H1 (cell line): ENCODE measurements at regions not wholly inside any gene's neighbourhood (a gene's known extent, or its start where the extent isn't known, plus 50 kb on each side); places are given as distances from the start of the nearest gene placed in this dataset.

Experiments used
- CTCF ChIA-PET: fragments of 300-600 bp; sonication (Branson Sonifier 250); formaldehyde crosslinking; loops from one replicate; lab custom pipeline; 2021; ENCODE audit not compliant: partially characterized antibody; lab: Charles Lee
- POLR2A ChIA-PET: fragments of 300-600 bp; sonication (Branson Sonifier 250); formaldehyde crosslinking; loops from one replicate; lab custom pipeline; 2021; ENCODE audit warnings: inconsistent platforms; ENCODE audit not compliant: partially characterized antibody; lab: Charles Lee
- DNase-seq, 2 experiments: peaks; one replicate each; pipeline versions ENCODE4 v3.0.0 to v3.0.0-alpha.2; 2010 to 2022; ENCODE audit warnings: low spot score in 2 of 2, low read depth in 1 of 2, mixed read lengths in 1 of 2
- FAIRE-seq: peaks from 2 replicates; lab custom pipeline; 2011; peaks lifted over from hg19 to GRCh38; lab: Jason Lieb, UNC
- H2AFZ ChIP-seq: 2 replicates; pipeline ENCODE4 v1.8.1; 2012; ENCODE audit warnings: low read length, inconsistent platforms
- H2AK5ac ChIP-seq: 2 replicates; pipeline ENCODE4 v1.6.1; 2013; ENCODE audit warnings: low read depth, low read length
- H2BK120ac ChIP-seq: replicated peaks from 2 replicates; pipeline ENCODE3; 2013; ENCODE audit warnings: low read depth, low read length, inconsistent platforms
- H2BK12ac ChIP-seq: 2 replicates; pipeline ENCODE4 v1.6.1; 2013; ENCODE audit warnings: low read depth, low read length
- H2BK15ac ChIP-seq: 2 replicates; pipeline ENCODE4 v1.6.1; 2013; ENCODE audit warnings: low read length
- H2BK20ac ChIP-seq: 2 replicates; pipeline ENCODE4 v1.6.1; 2013; ENCODE audit warnings: low read length
- H2BK5ac ChIP-seq: 2 replicates; pipeline ENCODE4 v1.6.1; 2013; ENCODE audit warnings: low read depth, low read length
- H3K14ac ChIP-seq: 2 replicates; pipeline ENCODE4 v1.6.1; 2013; ENCODE audit warnings: inconsistent platforms; ENCODE audit not compliant: insufficient read length
- H3K18ac ChIP-seq: 2 replicates; pipeline ENCODE4 v1.6.1; 2013; ENCODE audit warnings: low read length; ENCODE audit errors: extremely low read depth
- H3K23ac ChIP-seq: 2 replicates; pipeline ENCODE4 v1.6.1; 2013; ENCODE audit warnings: inconsistent platforms; ENCODE audit not compliant: insufficient read length
- H3K23me2 ChIP-seq: 2 replicates; pipeline ENCODE4 v1.6.1; 2013; ENCODE audit warnings: low read depth, low read length
- H3K27ac ChIP-seq: 2 replicates; pipeline ENCODE4 v1.6.1; 2011; ENCODE audit warnings: low read depth, low read length, inconsistent platforms
- H3K27me3 ChIP-seq, 4 experiments: replicated peaks in 1 of 4; 1 replicate in 1 of 4; 2 replicates in 3 of 4; pipeline versions ENCODE4 v1.6.1 to v1.8.1; 2011 to 2013; ENCODE audit warnings: low read length in 3 of 4, mild to moderate bottlenecking in 3 of 4, inconsistent platforms in 2 of 4, mixed read lengths in 2 of 4, moderate library complexity in 1 of 4; ENCODE audit not compliant: control insufficient read depth in 3 of 4, insufficient read depth in 3 of 4; ENCODE audit errors: extremely low read depth in 1 of 4
- H3K36me3 ChIP-seq, 4 experiments: 2 replicates each; pipeline versions ENCODE4 v1.6.1 to v1.8.1; 2011 to 2013; ENCODE audit warnings: mild to moderate bottlenecking in 4 of 4, low read length in 3 of 4, moderate library complexity in 2 of 4, control low read depth in 1 of 4, inconsistent platforms in 1 of 4; ENCODE audit not compliant: insufficient read depth in 4 of 4, control insufficient read depth in 2 of 4
- H3K4ac ChIP-seq: replicated peaks from 2 replicates; pipeline ENCODE3; 2013; ENCODE audit warnings: low read length, low read depth, mixed read lengths, inconsistent platforms; ENCODE audit not compliant: insufficient read length
- H3K4me1 ChIP-seq, 4 experiments: replicated peaks in 1 of 4; 1 replicate in 1 of 4; 2 replicates in 3 of 4; pipeline versions ENCODE4 v1.6.1 to v1.8.1; 2011 to 2013; ENCODE audit warnings: low read length in 3 of 4, inconsistent platforms in 2 of 4, mixed read lengths in 1 of 4; ENCODE audit not compliant: insufficient read depth in 4 of 4, control insufficient read depth in 3 of 4
- H3K4me2 ChIP-seq, 2 experiments: 2 replicates each; pipeline versions ENCODE4 v1.6.1 to v1.8.1; 2011 to 2013; ENCODE audit warnings: low read depth in 2 of 2, low read length in 2 of 2, control low read depth in 1 of 2, inconsistent platforms in 1 of 2, mild to moderate bottlenecking in 1 of 2; ENCODE audit not compliant: insufficient read depth in 1 of 2
- H3K4me3 ChIP-seq, 4 experiments: fragments of 200-600, 300-600 bp in 1 of 4; sonication (generic), shearing (Covaris generic), sonication (Bioruptor Twin) in 1 of 4; 2 replicates each; pipeline versions ENCODE4 v1.5.1 to v1.8.1; 2011 to 2016; ENCODE audit warnings: low read length in 4 of 4, low read depth in 3 of 4, control low read depth in 2 of 4, inconsistent platforms in 2 of 4, mild to moderate bottlenecking in 2 of 4, mixed read lengths in 1 of 4, moderate library complexity in 1 of 4; ENCODE audit not compliant: insufficient read depth in 2 of 4; ENCODE audit errors: extremely low read depth in 1 of 4
- H3K56ac ChIP-seq: replicated peaks from 2 replicates; pipeline ENCODE3; 2013; ENCODE audit warnings: low read depth, mild to moderate bottlenecking, mixed read lengths, low read length, inconsistent platforms; ENCODE audit not compliant: insufficient read length
- H3K79me1 ChIP-seq: 2 replicates; pipeline ENCODE4 v1.6.1; 2013; ENCODE audit warnings: low read depth, low read length, control low read depth
- H3K79me2 ChIP-seq, 2 experiments: 2 replicates each; pipeline versions ENCODE4 v1.6.1 to v1.8.1; 2012 to 2013; ENCODE audit warnings: low read length in 2 of 2, mild to moderate bottlenecking in 2 of 2, inconsistent platforms in 1 of 2; ENCODE audit not compliant: insufficient read depth in 2 of 2, control insufficient read depth in 1 of 2
- H3K9ac ChIP-seq, 4 experiments: replicated peaks in 1 of 4; 1 replicate in 1 of 4; 2 replicates in 3 of 4; pipeline versions ENCODE4 v1.6.1 to v1.8.1; 2011 to 2013; ENCODE audit warnings: low read depth in 3 of 4, low read length in 3 of 4, control low read depth in 2 of 4, mild to moderate bottlenecking in 2 of 4, moderate library complexity in 2 of 4, inconsistent platforms in 1 of 4; ENCODE audit errors: extremely low read depth in 1 of 4
- H3K9me3 ChIP-seq, 2 experiments: 2 replicates each; pipeline versions ENCODE4 v1.6.1 to v1.8.1; 2012 to 2013; ENCODE audit warnings: mild to moderate bottlenecking in 2 of 2, moderate library complexity in 2 of 2, control low read depth in 1 of 2, inconsistent platforms in 1 of 2, low read depth in 1 of 2, low read length in 1 of 2, mixed read lengths in 1 of 2; ENCODE audit not compliant: insufficient read depth in 2 of 2
- H4K20me1 ChIP-seq, 2 experiments: replicated peaks in 1 of 2; 2 replicates each; pipeline versions ENCODE3 to v1.8.1; 2011 to 2013; ENCODE audit warnings: inconsistent platforms in 2 of 2, low read length in 2 of 2, mild to moderate bottlenecking in 1 of 2; ENCODE audit not compliant: insufficient read depth in 2 of 2, control insufficient read depth in 1 of 2
- H4K5ac ChIP-seq: 2 replicates; pipeline ENCODE4 v1.6.1; 2013; ENCODE audit warnings: low read length, low read depth, mixed read lengths, inconsistent platforms; ENCODE audit not compliant: insufficient read length
- H4K8ac ChIP-seq: 2 replicates; pipeline ENCODE4 v1.8.0; 2013; ENCODE audit warnings: mild to moderate bottlenecking, moderate library complexity, low read length, inconsistent platforms; ENCODE audit not compliant: insufficient read depth; ENCODE audit errors: extremely low read depth
- H4K91ac ChIP-seq: replicated peaks from 2 replicates; pipeline ENCODE3; 2013; ENCODE audit warnings: low read length, mixed read lengths, inconsistent platforms; ENCODE audit not compliant: insufficient read length
- ATF2 ChIP-seq: IDR thresholded peaks from 2 replicates; pipeline ENCODE4 v1.6.1; 2012; ENCODE audit warnings: low read length, inconsistent platforms
- CBX5 ChIP-seq: fragments of 300-800, 300-1000 bp; sonication (generic); IDR thresholded peaks from 2 replicates; pipeline ENCODE4 v1.7.1; 2016; ENCODE audit warnings: antibody characterized with exemption, low read length, low read depth
- CHD2 ChIP-seq: IDR thresholded peaks from 2 replicates; pipeline ENCODE4 v1.6.1; 2012; ENCODE audit warnings: low read length, improper control_type of control experiment
- CREB1 ChIP-seq: IDR thresholded peaks from 2 replicates; pipeline ENCODE4 v1.6.1; 2012; ENCODE audit warnings: inconsistent platforms
- EP300 ChIP-seq, 2 experiments: IDR thresholded peaks; 1 replicate in 1 of 2; 2 replicates in 1 of 2; pipeline ENCODE4 v1.6.1; 2011 to 2012; ENCODE audit warnings: low read depth in 2 of 2, low read length in 2 of 2, mild to moderate bottlenecking in 2 of 2, borderline replicate concordance in 1 of 2, inconsistent platforms in 1 of 2, moderate library complexity in 1 of 2
- GTF2F1 ChIP-seq: IDR thresholded peaks from 2 replicates; pipeline ENCODE4 v1.6.1; 2012; ENCODE audit warnings: low read depth, low read length, improper control_type of control experiment, borderline replicate concordance
- HDAC2 ChIP-seq, 2 experiments: fragments of 300-600 bp in 1 of 2; sonication (generic) in 1 of 2; IDR thresholded peaks; 2 replicates each; pipeline ENCODE4 v1.6.1; 2011 to 2012; ENCODE audit warnings: low read depth in 2 of 2, low read length in 2 of 2, mild to moderate bottlenecking in 2 of 2, moderate library complexity in 2 of 2, borderline replicate concordance in 1 of 2, inconsistent platforms in 1 of 2
- KDM4A ChIP-seq: IDR thresholded peaks from one replicate; pipeline ENCODE4 v1.7.1; 2012; ENCODE audit warnings: low read depth, mild to moderate bottlenecking, moderate library complexity, low read length, inconsistent platforms; ENCODE audit not compliant: severe bottlenecking
- USF2 ChIP-seq: IDR thresholded peaks from 2 replicates; pipeline ENCODE4 v1.6.1; 2011; ENCODE audit warnings: low read length, improper control_type of control experiment
- WGBS, 2 experiments: shearing (Covaris generic) in 1 of 2; methylation state at CpG; one replicate each; pipeline versions ENCODE4 v1.1.6 to v1.1.7; 2013 to 2015; ENCODE audit warnings: low lambda C conversion rate in 2 of 2, mixed read lengths in 2 of 2, inconsistent platforms in 1 of 2, low coverage in 1 of 2, missing lambda C conversion rate in 1 of 2; ENCODE audit not compliant: insufficient replicate concordance in 2 of 2, insufficient coverage in 1 of 2, insufficient read length in 1 of 2; ENCODE audit errors: extremely low coverage in 1 of 2, missing lambda C conversion rate in 1 of 2; 5-methylcytosine and 5-hydroxymethylcytosine counted together

GRCh38 chr4:22048323-22048722, 99.8 kb upstream of the KCNIP4 start:
- no peak overlapping the region for H3K4ac ChIP-seq
- H3K4me2 ChIP-seq = no peak overlapping the region
- ChIA-PET POLR2A (no interaction called here), CTCF (interaction anchor here (0.6 to 1.2 kb wide), 2 partner anchors 11 to 27 kb away, joined by 3 to 5 read pairs; no protein-coding TSS in a partner anchor)
- DNase-seq = no peak
- no peak overlapping the region for H2BK15ac ChIP-seq
- no peaks in the 10 kb centered on the region for H4K20me1 ChIP-seq
- H3K9me3 ChIP-seq = no peaks in the 10 kb centered on the region
- no peaks in the 10 kb centered on the region for H3K23me2 ChIP-seq
- H3K79me1 ChIP-seq = no peaks in the 10 kb centered on the region; the same call in 1 of the 2 replicates
- H4K91ac ChIP-seq = no peak overlapping the region
- no peak overlapping the region for H2BK5ac ChIP-seq
- no peaks in the 10 kb centered on the region for H3K4me1 ChIP-seq
- no peak overlapping the region for H4K5ac ChIP-seq
- H4K8ac ChIP-seq = no peak overlapping the region
- no peak overlapping the region for H3K27ac ChIP-seq
- H3K36me3 ChIP-seq = no peaks in the 10 kb centered on the region
- H2AK5ac ChIP-seq = no peak overlapping the region
- H2BK12ac ChIP-seq = no peak overlapping the region
- TF ChIP-seq HDAC2 (IDR thresholded peaks at IDR 0.05; ENCODE audit: borderline replicate concordance in 1 of 2, low read depth in 2 of 2, low read length in 2 of 2) = no peak
- no peak for TF ChIP-seq GTF2F1
- no peak for TF ChIP-seq CBX5
- TF ChIP-seq KDM4A = no peak
- no peak for TF ChIP-seq EP300 (IDR thresholded peaks at IDR 0.05; ENCODE audit: borderline replicate concordance in 1 of 2, low read depth in 2 of 2, low read length in 2 of 2)
- no peak for TF ChIP-seq USF2
- TF ChIP-seq ATF2 = no peak
- TF ChIP-seq CREB1 = no peak
- no peak for TF ChIP-seq CHD2
- TF ChIP-seq, all 59 proteins: peak for 0
- no peak overlapping the region for H2AFZ ChIP-seq
- H3K56ac ChIP-seq = no peak overlapping the region
- H3K4me3 ChIP-seq = no peak overlapping the region
- H2BK120ac ChIP-seq = no peak overlapping the region
- no peak overlapping the region for H3K9ac ChIP-seq
- WGBS, 2 experiments = 50% methylated on average over 2 of the region's 2 CpGs; no CpG with 5 or more reads in 1 of the 2 experiments
- no peak overlapping the region for H3K14ac ChIP-seq
- no peaks in the 10 kb centered on the region for H3K79me2 ChIP-seq
- no peak overlapping the region for H3K18ac ChIP-seq
- H2BK20ac ChIP-seq = no peak overlapping the region
- FAIRE-seq = no peak
- H3K27me3 ChIP-seq = no peaks in the 10 kb centered on the region
- H3K23ac ChIP-seq = no peak overlapping the region
